Parathyroid adenoma (tissue), 2 donors: ENCODE measurements at regions not wholly inside any gene's neighbourhood (a gene's known extent, or its start where the extent isn't known, plus 50 kb on each side); places are given as distances from the start of the nearest gene placed in this dataset.

ENCODE experiments used
- H2AFZ ChIP-seq: fragments of 300-600 bp; sonication (generic); one replicate; pipeline ENCODE4 v1.7.0; 2017; ENCODE audit warnings: antibody characterized with exemption, mild to moderate bottlenecking
- H3K27ac ChIP-seq: fragments of 300-600 bp; sonication (generic); one replicate; pipeline ENCODE4 v1.7.0; 2017
- H3K27me3 ChIP-seq: fragments of 300-600 bp; sonication (generic); one replicate; pipeline ENCODE4 v1.7.0; 2017; ENCODE audit warnings: low read length; ENCODE audit not compliant: control insufficient read depth, insufficient read depth
- H3K36me3 ChIP-seq: fragments of 300-600 bp; sonication (generic); one replicate; pipeline ENCODE4 v1.7.0; 2017; ENCODE audit warnings: low read length; ENCODE audit not compliant: control insufficient read depth, insufficient read depth
- H3K4me1 ChIP-seq: fragments of 300-600 bp; sonication (generic); one replicate; pipeline ENCODE4 v1.7.0; 2017; ENCODE audit warnings: control low read depth
- H3K4me2 ChIP-seq: fragments of 300-600 bp; sonication (generic); one replicate; pipeline ENCODE4 v1.7.0; 2017; ENCODE audit warnings: low read length
- H3K4me3 ChIP-seq: fragments of 300-600 bp; sonication (generic); one replicate; pipeline ENCODE4 v1.7.0; 2017; ENCODE audit warnings: low read depth, low read length
- H3K79me2 ChIP-seq: fragments of 300-600 bp; sonication (generic); one replicate; pipeline ENCODE4 v1.7.0; 2017; ENCODE audit warnings: control low read depth
- H3K9ac ChIP-seq: fragments of 300-600 bp; sonication (generic); one replicate; pipeline ENCODE4 v1.7.0; 2017; ENCODE audit warnings: mild to moderate bottlenecking
- H3K9me3 ChIP-seq: fragments of 300-600 bp; sonication (generic); one replicate; pipeline ENCODE4 v1.7.0; 2017; ENCODE audit warnings: low read length; ENCODE audit not compliant: control insufficient read depth
- CTCF ChIP-seq: fragments of 300-600 bp; sonication (generic); IDR thresholded peaks from one replicate; pipeline ENCODE4 v1.7.0; 2017; ENCODE audit warnings: antibody characterized with exemption, mild to moderate bottlenecking
- donor health status: primary hyperparathyroidism.

DNA sequence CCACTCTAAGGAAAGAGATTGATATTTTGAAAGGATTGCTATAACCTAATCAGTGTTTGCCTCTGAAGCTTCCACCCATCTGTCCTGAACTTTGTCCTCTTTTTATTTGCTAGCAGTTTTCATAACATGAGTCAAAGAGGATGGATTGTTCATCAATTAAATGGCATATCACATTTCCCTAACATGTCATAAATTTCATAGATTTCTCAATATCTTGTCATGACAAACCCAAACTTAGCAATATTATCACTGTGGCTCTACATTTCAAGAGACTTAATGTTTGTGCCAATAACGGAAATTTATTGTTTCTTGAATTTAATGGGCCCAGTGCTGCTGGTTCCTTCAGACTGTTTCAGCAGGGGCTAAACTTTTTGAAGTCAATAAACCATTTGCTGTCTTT, 330.3 kb downstream of the CAAP1 start:
- TF ChIP-seq CTCF: no peak
- Histone ChIP-seq H3K4me1 (no peaks in the 10 kb centered on the region), H3K4me2 (no peak overlapping the region), H2AFZ (no peak overlapping the region), H3K9ac (no peak overlapping the region), H3K36me3 (no peaks in the 10 kb centered on the region), H3K4me3 (no peak overlapping the region), H3K27me3 (no peaks in the 10 kb centered on the region), H3K9me3 (no peaks in the 10 kb centered on the region), H3K27ac (no peak overlapping the region), H3K79me2 (no peaks in the 10 kb centered on the region)

DNA sequence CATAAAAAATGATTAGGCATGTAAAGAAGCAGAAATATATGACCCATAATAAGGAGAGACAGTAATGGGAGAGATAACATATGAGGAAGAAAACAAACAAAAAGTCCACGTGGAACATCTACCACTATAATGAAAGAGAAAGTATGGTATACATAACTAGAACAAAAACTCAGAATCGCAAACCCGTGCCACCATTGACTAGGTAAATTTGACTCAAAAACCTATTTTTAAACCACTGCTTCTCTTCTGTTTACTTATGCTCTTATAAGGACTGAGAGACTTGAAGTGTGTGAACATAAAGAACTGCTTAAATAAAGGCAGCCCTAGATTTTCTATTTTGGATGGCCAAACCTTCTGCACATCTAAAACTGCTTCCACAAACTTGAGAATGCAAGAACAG, 330.7 kb downstream of the CAAP1 start:
- no peak for TF ChIP-seq CTCF
- no peak overlapping the region for H3K27ac ChIP-seq
- no peaks in the 10 kb centered on the region for H3K4me1 ChIP-seq
- H3K9me3 ChIP-seq: no peaks in the 10 kb centered on the region
- no peak overlapping the region for H2AFZ ChIP-seq
- no peaks in the 10 kb centered on the region for H3K36me3 ChIP-seq
- H3K4me3 ChIP-seq: no peak overlapping the region
- H3K4me2 ChIP-seq: no peak overlapping the region
- no peak overlapping the region for H3K9ac ChIP-seq
- H3K79me2 ChIP-seq: no peaks in the 10 kb centered on the region
- H3K27me3 ChIP-seq: no peaks in the 10 kb centered on the region

- Histone ChIP-seq H3K36me3 (no peaks in the 10 kb centered on the region), H3K79me2 (no peaks in the 10 kb centered on the region), H3K4me2 (no peak overlapping the region), H3K27ac (no peak overlapping the region), H2AFZ (no peak overlapping the region), H3K4me3 (no peak overlapping the region), H3K27me3 (no peaks in the 10 kb centered on the region), H3K4me1 (no peaks in the 10 kb centered on the region), H3K9me3 (no peaks in the 10 kb centered on the region), H3K9ac (no peak overlapping the region)
- no peak for TF ChIP-seq CTCF
Measured at GRCh38 chr9:26559506-26559905, 333.1 kb downstream of the CAAP1 start.

- Histone ChIP-seq H3K4me1 (no peaks in the 10 kb centered on the region), H3K9me3 (no peaks in the 10 kb centered on the region), H2AFZ (no peak overlapping the region), H3K36me3 (no peaks in the 10 kb centered on the region), H3K27ac (no peak overlapping the region), H3K9ac (no peak overlapping the region), H3K79me2 (no peaks in the 10 kb centered on the region), H3K4me3 (no peak overlapping the region), H3K4me2 (no peak overlapping the region), H3K27me3 (no peaks in the 10 kb centered on the region)
- no peak for TF ChIP-seq CTCF
Measured at GRCh38 chr9:26551971-26552370, 340.6 kb downstream of the CAAP1 start.

DNA sequence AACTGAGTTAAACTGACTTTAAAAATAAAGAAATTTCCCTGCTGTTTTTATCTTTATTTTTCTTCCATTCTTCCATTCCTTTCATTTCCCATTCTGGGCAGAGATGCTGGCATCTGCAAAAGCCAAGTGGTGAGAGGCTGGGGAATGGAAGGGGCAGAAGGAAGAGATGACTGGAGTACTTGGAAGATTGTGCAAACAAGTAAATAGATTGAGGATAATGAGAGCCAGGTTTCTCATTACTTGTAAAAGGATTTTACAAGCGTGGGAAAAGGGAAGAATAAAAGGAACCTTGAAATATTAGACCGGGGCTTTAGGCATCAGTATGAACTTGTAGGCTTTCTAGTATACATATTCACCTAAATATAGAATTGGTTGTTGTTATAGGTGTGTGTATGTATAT, 341.2 kb downstream of the CAAP1 start:
- Histone ChIP-seq H3K27ac (no peak overlapping the region), H3K9ac (no peak overlapping the region), H3K4me3 (no peak overlapping the region), H2AFZ (no peak overlapping the region), H3K27me3 (no peaks in the 10 kb centered on the region), H3K4me2 (no peak overlapping the region), H3K4me1 (no peaks in the 10 kb centered on the region), H3K9me3 (no peaks in the 10 kb centered on the region), H3K36me3 (no peaks in the 10 kb centered on the region), H3K79me2 (no peaks in the 10 kb centered on the region)
- no peak for TF ChIP-seq CTCF
